ENCODE measurements at regions not wholly inside any gene's neighbourhood (a gene's known extent, or its start where the extent isn't known, plus 50 kb on each side); places are given as distances from the start of the nearest gene placed in this dataset.
A peak's percentile ranks its signal among the peaks of the same experiment; 100 is the strongest.

DNA sequence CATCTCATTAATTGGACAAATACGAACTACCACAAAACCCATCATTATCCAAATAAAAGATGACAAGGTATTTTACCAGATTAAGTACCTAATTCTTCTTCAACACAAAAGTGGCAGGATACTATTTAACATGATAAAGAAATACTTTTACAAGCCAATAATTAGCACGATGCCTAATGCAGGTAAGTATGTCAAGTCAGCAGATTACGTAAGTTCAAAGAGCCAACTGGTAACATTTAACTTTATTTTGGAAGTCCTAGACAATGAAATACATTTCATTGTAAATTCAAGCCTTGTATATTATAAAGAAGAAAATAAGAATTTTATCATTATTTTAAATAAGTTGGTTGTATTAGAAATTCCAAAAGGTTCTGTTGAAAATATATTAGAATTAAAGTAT is 535.3 kb upstream of the SOX9 start:
- intact Hi-C loops (cut with micrococcal nuclease) = no loop called here
- H4K91ac ChIP-seq (ENCODE audit: insufficient read depth, low read depth, low read length) = no peak overlapping the region
- H3K14ac ChIP-seq (replicated peaks; ENCODE audit: low read depth, low read length) = no peak overlapping the region
- H3K36me3 ChIP-seq (ENCODE audit: control insufficient read depth, insufficient read depth, low read length) = no peaks in the 10 kb centered on the region
- H3K56ac ChIP-seq (ENCODE audit: extremely low read depth, insufficient read depth, low read length) = no peak overlapping the region
- POLR2A ChIA-PET (ENCODE audit: unreplicated experiment) = no interaction called here
- no peak overlapping the region for H2BK120ac ChIP-seq (ENCODE audit: low read depth, low read length)
- no peak overlapping the region for H3K27ac ChIP-seq (ENCODE audit: insufficient read depth, low read length)
- H3K23ac ChIP-seq (ENCODE audit: low read depth, low read length) = no peak overlapping the region
- no peak for ATAC-seq (ENCODE audit: low read depth)
- no peaks in the 10 kb centered on the region for H4K20me1 ChIP-seq (ENCODE audit: insufficient read depth, low read length)
- no peak overlapping the region for H4K8ac ChIP-seq (ENCODE audit: low read depth in 2 of 2, low read length in 2 of 2)
- H3K9me3 ChIP-seq (ENCODE audit: control insufficient read depth, insufficient read depth, low read length) = no peaks in the 10 kb centered on the region
- dilution Hi-C loops (cut with HindIII; ENCODE audit: low sequenced_read_pairs, unreplicated experiment) = no loop called here
- H2BK20ac ChIP-seq (ENCODE audit: low read depth, low read length) = no peak overlapping the region
- H3K4me3 ChIP-seq (ENCODE audit: insufficient read depth, low read depth, low read length) = no peak overlapping the region
- no CpG with 5 or more reads among the region's 3 CpGs for WGBS, 2 experiments (ENCODE audit: extremely low coverage in 2 of 2, insufficient read length in 1 of 2)
- no peak overlapping the region for H3K4me2 ChIP-seq (ENCODE audit: low read depth, low read length)
- H2AFZ ChIP-seq (replicated peaks; ENCODE audit: low read length, poor library complexity) = no peak overlapping the region
- peak; percentile 92 for TF ChIP-seq MAFK (IDR thresholded peaks at IDR 0.05; ENCODE audit: low read depth, low read length)
- TF ChIP-seq, protein P1, sequence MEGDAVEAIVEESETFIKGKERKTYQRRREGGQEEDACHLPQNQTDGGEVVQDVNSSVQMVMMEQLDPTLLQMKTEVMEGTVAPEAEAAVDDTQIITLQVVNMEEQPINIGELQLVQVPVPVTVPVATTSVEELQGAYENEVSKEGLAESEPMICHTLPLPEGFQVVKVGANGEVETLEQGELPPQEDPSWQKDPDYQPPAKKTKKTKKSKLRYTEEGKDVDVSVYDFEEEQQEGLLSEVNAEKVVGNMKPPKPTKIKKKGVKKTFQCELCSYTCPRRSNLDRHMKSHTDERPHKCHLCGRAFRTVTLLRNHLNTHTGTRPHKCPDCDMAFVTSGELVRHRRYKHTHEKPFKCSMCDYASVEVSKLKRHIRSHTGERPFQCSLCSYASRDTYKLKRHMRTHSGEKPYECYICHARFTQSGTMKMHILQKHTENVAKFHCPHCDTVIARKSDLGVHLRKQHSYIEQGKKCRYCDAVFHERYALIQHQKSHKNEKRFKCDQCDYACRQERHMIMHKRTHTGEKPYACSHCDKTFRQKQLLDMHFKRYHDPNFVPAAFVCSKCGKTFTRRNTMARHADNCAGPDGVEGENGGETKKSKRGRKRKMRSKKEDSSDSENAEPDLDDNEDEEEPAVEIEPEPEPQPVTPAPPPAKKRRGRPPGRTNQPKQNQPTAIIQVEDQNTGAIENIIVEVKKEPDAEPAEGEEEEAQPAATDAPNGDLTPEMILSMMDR (conservative IDR thresholded peaks at IDR 0.05; ENCODE audit: low read depth, low read length) = no peak
- no peak overlapping the region for H3K4ac ChIP-seq (ENCODE audit: low read depth, low read length)
- in situ Hi-C loops (cut with MboI; ENCODE audit: low sequenced_read_pairs) = no loop called here
- H3K27me3 ChIP-seq (ENCODE audit: control insufficient read depth, insufficient read depth, low read length) = no peaks in the 10 kb centered on the region
- H3K79me1 ChIP-seq (ENCODE audit: low read depth in 1 of 2, low read length in 2 of 2) = no peaks in the 10 kb centered on the region
- H2AK5ac ChIP-seq (ENCODE audit: low read depth, low read length) = no peak overlapping the region
- H2BK5ac ChIP-seq (ENCODE audit: low read depth, low read length, poor library complexity, severe bottlenecking) = no peak overlapping the region
- no peaks in the 10 kb centered on the region for H3K9me1 ChIP-seq (ENCODE audit: insufficient read depth, low read length)
- H3K18ac ChIP-seq (ENCODE audit: low read depth, low read length) = no peak overlapping the region
- no peaks in the 10 kb centered on the region; the same call in 1 of the 2 replicates for H3K4me1 ChIP-seq (ENCODE audit: control insufficient read depth, insufficient read depth, low read length)
- DNase-seq = no peak
- no peak overlapping the region for H2AK9ac ChIP-seq (replicated peaks; ENCODE audit: low read depth, low read length, poor library complexity)
- no peak overlapping the region for H2BK15ac ChIP-seq (ENCODE audit: low read depth, low read length)
- BruUV-seq (replicated peaks) = no TSS peak
- no peak overlapping the region for H4K5ac ChIP-seq (ENCODE audit: low read depth, low read length)
- H3K9ac ChIP-seq (ENCODE audit: low read depth, low read length) = no peak overlapping the region
- CTCF ChIA-PET = no interaction called here

All from IMR-90 (cell line).